ENCODE measurements at regions not wholly inside any gene's neighbourhood (a gene's known extent, or its start where the extent isn't known, plus 50 kb on each side); places are given as distances from the start of the nearest gene placed in this dataset.

DNA sequence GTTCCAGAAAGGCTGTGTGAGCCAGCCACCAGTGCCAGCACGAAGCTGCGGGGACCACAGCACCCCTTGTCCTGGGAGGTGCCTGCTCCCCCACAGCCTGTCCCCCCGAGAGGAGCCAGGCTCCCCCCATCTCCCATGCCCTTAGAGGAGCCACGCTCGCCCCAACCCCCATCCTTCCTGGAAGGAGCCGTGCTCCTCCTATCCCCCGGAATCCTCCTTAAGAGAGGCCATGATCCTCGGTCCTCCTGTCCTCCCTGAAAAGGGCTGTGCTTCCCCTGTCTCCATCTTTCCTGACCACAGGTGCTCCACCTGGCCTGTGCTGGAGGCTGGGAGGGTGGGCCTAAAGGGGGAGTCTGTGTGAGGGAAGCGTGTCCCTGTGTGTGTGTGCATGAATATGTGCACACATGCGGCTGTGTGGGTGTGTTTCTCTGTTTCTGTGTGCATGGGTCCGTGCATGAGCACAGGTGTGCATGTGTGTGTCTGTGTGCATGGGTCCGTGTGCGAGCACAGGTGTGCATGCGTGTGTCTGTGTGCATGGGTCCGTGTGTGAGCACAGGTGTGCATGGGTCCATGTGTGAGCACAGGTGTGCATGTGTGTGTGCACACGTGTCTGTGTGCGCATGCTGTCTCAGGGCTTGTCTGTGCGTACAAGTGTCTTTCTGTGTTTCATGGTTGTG is 80.3 kb downstream of the RTP5 start:
- TF ChIP-seq EP300 (IDR thresholded peaks at IDR 0.05) (no peak), RFX5 (IDR thresholded peaks at IDR 0.05) (no peak)
- TF ChIP-seq, protein P1, sequence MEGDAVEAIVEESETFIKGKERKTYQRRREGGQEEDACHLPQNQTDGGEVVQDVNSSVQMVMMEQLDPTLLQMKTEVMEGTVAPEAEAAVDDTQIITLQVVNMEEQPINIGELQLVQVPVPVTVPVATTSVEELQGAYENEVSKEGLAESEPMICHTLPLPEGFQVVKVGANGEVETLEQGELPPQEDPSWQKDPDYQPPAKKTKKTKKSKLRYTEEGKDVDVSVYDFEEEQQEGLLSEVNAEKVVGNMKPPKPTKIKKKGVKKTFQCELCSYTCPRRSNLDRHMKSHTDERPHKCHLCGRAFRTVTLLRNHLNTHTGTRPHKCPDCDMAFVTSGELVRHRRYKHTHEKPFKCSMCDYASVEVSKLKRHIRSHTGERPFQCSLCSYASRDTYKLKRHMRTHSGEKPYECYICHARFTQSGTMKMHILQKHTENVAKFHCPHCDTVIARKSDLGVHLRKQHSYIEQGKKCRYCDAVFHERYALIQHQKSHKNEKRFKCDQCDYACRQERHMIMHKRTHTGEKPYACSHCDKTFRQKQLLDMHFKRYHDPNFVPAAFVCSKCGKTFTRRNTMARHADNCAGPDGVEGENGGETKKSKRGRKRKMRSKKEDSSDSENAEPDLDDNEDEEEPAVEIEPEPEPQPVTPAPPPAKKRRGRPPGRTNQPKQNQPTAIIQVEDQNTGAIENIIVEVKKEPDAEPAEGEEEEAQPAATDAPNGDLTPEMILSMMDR (IDR thresholded peaks at IDR 0.05): no peak
- TF ChIP-seq, protein P2, sequence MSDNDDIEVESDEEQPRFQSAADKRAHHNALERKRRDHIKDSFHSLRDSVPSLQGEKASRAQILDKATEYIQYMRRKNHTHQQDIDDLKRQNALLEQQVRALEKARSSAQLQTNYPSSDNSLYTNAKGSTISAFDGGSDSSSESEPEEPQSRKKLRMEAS (IDR thresholded peaks at IDR 0.05): no peak

Data from A549 (cell line).